ENCODE measurements at regions not wholly inside any gene's neighbourhood (a gene's known extent, or its start where the extent isn't known, plus 50 kb on each side); places are given as distances from the start of the nearest gene placed in this dataset.

DNA sequence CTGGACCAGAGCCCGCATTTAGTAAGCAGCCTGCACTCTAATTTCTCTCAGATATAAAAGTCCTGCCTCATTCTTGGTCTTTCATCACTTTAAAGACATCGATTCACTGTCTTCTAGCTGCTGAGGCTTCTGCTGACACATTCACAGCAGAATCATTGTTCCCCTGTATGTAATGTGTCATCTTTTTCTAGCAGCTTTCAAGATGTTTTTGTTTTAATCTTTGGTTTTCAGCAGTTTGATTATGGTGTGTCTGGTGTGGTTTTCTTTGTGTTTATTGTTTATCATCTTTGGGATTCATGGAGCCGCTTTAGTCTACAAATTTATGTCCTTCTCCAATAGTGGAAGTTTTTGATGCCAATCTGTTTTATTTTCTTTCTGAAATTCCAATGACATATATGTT, 157.3 kb upstream of the STMND1 start:
- Mint-ChIP-seq H3K27me3 (peaks cover 36% of the 10 kb centered on the region), H3K4me3 (no peak overlapping the region), H3K9me3 (peaks cover 5% of the 10 kb centered on the region), H3K27ac (no peak overlapping the region), H3K36me3 (no peaks in the 10 kb centered on the region), H3K4me1 (ENCODE audit: unreplicated experiment) (peaks cover 30% of the 10 kb centered on the region)
- DNase-seq (ENCODE audit: extremely low spot score, unreplicated experiment): no peak
- TF ChIP-seq, protein P1, sequence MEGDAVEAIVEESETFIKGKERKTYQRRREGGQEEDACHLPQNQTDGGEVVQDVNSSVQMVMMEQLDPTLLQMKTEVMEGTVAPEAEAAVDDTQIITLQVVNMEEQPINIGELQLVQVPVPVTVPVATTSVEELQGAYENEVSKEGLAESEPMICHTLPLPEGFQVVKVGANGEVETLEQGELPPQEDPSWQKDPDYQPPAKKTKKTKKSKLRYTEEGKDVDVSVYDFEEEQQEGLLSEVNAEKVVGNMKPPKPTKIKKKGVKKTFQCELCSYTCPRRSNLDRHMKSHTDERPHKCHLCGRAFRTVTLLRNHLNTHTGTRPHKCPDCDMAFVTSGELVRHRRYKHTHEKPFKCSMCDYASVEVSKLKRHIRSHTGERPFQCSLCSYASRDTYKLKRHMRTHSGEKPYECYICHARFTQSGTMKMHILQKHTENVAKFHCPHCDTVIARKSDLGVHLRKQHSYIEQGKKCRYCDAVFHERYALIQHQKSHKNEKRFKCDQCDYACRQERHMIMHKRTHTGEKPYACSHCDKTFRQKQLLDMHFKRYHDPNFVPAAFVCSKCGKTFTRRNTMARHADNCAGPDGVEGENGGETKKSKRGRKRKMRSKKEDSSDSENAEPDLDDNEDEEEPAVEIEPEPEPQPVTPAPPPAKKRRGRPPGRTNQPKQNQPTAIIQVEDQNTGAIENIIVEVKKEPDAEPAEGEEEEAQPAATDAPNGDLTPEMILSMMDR (conservative IDR thresholded peaks at IDR 0.05): no peak

DNA sequence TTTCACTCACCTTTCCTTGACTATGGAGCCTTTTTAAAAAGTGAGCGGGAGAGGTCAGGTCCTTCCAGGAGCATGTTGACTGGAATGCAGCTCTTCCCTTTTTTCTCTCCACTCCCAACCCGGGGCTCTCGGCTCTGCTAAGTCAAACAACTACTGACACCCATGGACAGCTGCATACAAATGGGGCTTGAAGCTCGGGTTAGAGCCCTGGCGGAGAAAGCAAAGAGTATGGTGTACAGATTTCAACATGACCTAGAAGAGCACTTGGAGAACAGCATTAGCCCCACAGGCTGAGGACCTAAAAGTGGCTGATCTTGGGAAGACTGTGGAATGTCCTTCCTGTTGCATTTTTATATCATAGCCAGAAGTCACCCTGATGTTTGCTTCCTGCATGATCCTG, 162.0 kb upstream of the STMND1 start:
- no peaks in the 10 kb centered on the region for H3K4me1 Mint-ChIP-seq (ENCODE audit: unreplicated experiment)
- H3K9me3 Mint-ChIP-seq: peaks cover 5% of the 10 kb centered on the region
- H3K36me3 Mint-ChIP-seq: no peaks in the 10 kb centered on the region
- H3K4me3 Mint-ChIP-seq: no peak overlapping the region
- peaks cover 19% of the 10 kb centered on the region for H3K27me3 Mint-ChIP-seq
- H3K27ac Mint-ChIP-seq: no peak overlapping the region
- TF ChIP-seq, protein P1 (conservative IDR thresholded peaks at IDR 0.05): no peak
- DNase-seq (ENCODE audit: extremely low spot score, unreplicated experiment): no peak

DNA sequence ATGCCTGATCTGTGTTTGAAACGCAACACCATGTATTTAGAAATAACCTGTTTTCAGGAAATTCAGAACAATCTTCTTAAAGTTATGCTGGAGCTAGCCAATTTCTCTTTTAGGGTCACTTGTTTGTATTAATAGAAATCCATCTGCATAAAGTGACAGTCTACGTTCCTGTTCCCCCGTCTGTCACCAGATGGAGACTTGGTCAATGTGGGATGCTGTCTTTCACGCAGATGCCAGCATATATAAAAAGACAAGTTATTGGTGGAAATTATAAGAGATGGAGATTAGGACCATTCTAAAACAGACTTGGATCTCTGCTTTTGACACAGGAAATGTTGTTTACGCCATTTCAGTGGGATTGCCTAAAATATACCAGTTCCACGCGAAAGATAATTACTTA, 162.5 kb upstream of the STMND1 start:
- DNase-seq (ENCODE audit: extremely low spot score, unreplicated experiment): no peak
- Mint-ChIP-seq H3K27me3 (peaks cover 16% of the 10 kb centered on the region), H3K9me3 (peaks cover 5% of the 10 kb centered on the region), H3K27ac (no peak overlapping the region), H3K4me3 (no peak overlapping the region), H3K4me1 (ENCODE audit: unreplicated experiment) (no peaks in the 10 kb centered on the region), H3K36me3 (no peaks in the 10 kb centered on the region)
- TF ChIP-seq, protein P1 (conservative IDR thresholded peaks at IDR 0.05): no peak

- DNase-seq (ENCODE audit: extremely low spot score, unreplicated experiment): no peak
- no peak overlapping the region for H3K4me3 Mint-ChIP-seq
- no peak overlapping the region for H3K27ac Mint-ChIP-seq
- TF ChIP-seq, protein P1 (conservative IDR thresholded peaks at IDR 0.05): no peak
- H3K9me3 Mint-ChIP-seq: peaks cover 5% of the 10 kb centered on the region
- H3K27me3 Mint-ChIP-seq: peaks cover 13% of the 10 kb centered on the region
- H3K36me3 Mint-ChIP-seq: no peaks in the 10 kb centered on the region
- H3K4me1 Mint-ChIP-seq (ENCODE audit: unreplicated experiment): no peaks in the 10 kb centered on the region
These were observed 165.0 kb upstream of the STMND1 start for GRCh38 chr6:16936893-16937292.

GRCh38 chr6:16933961-16934360, 167.9 kb upstream of the STMND1 start:
- TF ChIP-seq, protein P1 (conservative IDR thresholded peaks at IDR 0.05): no peak
- Mint-ChIP-seq H3K27ac (no peak overlapping the region), H3K27me3 (peaks cover 2% of the 10 kb centered on the region), H3K4me3 (no peak overlapping the region), H3K36me3 (no peaks in the 10 kb centered on the region), H3K9me3 (no peaks in the 10 kb centered on the region), H3K4me1 (ENCODE audit: unreplicated experiment) (no peaks in the 10 kb centered on the region)
- no peak for DNase-seq (ENCODE audit: extremely low spot score, unreplicated experiment)

- TF ChIP-seq, protein P1 (conservative IDR thresholded peaks at IDR 0.05): no peak
- H3K36me3 Mint-ChIP-seq: no peaks in the 10 kb centered on the region
- no peaks in the 10 kb centered on the region for H3K9me3 Mint-ChIP-seq
- DNase-seq (ENCODE audit: extremely low spot score, unreplicated experiment): no peak
- H3K4me1 Mint-ChIP-seq (ENCODE audit: unreplicated experiment): no peaks in the 10 kb centered on the region
- no peak overlapping the region for H3K27ac Mint-ChIP-seq
- peaks cover 2% of the 10 kb centered on the region for H3K27me3 Mint-ChIP-seq
- H3K4me3 Mint-ChIP-seq: no peak overlapping the region
These were observed 168.3 kb upstream of the STMND1 start for GRCh38 chr6:16933532-16933931.

Measured in type B pancreatic cell (in vitro differentiated cells).